Effector memory CD8-positive, alpha-beta T cell (primary cell): ENCODE measurements at regions not wholly inside any gene's neighbourhood (a gene's known extent, or its start where the extent isn't known, plus 50 kb on each side); places are given as distances from the start of the nearest gene placed in this dataset.
A peak's percentile ranks its signal among the peaks of the same experiment; 100 is the strongest.

Experiments
- ATAC-seq: fragments of 150-1000 bp; cut with Tn5 transposase; replicated peaks from 2 replicates; pipeline ENCODE4 v1.10.0; 2021; ENCODE audit warnings: mild to moderate bottlenecking, moderate library complexity
- DNase-seq, 3 experiments: peaks; one replicate each; pipeline ENCODE4 v3.0.0; 2021
- H3K27ac Mint-ChIP-seq, 2 donors: one replicate each; pipeline ENCODE4 v1.8.0; 2022; ENCODE audit warnings: mild to moderate bottlenecking in 2 of 2, mixed read lengths in 2 of 2, moderate library complexity in 2 of 2
- H3K27me3 Mint-ChIP-seq, 2 donors: one replicate each; pipeline ENCODE4 v1.8.0; 2022; ENCODE audit warnings: mixed read lengths in 2 of 2
- H3K36me3 Mint-ChIP-seq: one replicate; pipeline ENCODE4 v1.8.0; 2022; ENCODE audit warnings: mild to moderate bottlenecking, moderate library complexity, mixed read lengths; ENCODE audit not compliant: insufficient read depth
- H3K4me1 Mint-ChIP-seq, 2 donors: one replicate each; pipeline ENCODE4 v1.8.0; 2022; ENCODE audit warnings: low read depth in 2 of 2, mixed read lengths in 2 of 2
- H3K4me3 Mint-ChIP-seq, 2 donors: one replicate each; pipeline ENCODE4 v1.8.0; 2022; ENCODE audit warnings: mild to moderate bottlenecking in 2 of 2, mixed read lengths in 2 of 2, moderate library complexity in 2 of 2
- H3K9me3 Mint-ChIP-seq, 2 donors: one replicate each; pipeline ENCODE4 v1.8.0; 2022; ENCODE audit warnings: mixed read lengths in 2 of 2

GRCh38 chr7:24478137-24478655 lies 95.1 kb upstream of the PALS2 start:
- H3K9me3 Mint-ChIP-seq, result no peaks in the 10 kb centered on the region
- ATAC-seq, result no peak
- DNase-seq, result no peak
- H3K36me3 Mint-ChIP-seq, result no peaks in the 10 kb centered on the region
- no peak overlapping the region for H3K27ac Mint-ChIP-seq
- peaks cover 7 to 30% of the 10 kb centered on the region in 2 donors for H3K27me3 Mint-ChIP-seq
- no peak overlapping the region for H3K4me3 Mint-ChIP-seq
- H3K4me1 Mint-ChIP-seq, result no peaks in the 10 kb centered on the region

GRCh38 chr7:24480501-24480900 lies 92.8 kb upstream of the PALS2 start:
- no peaks in the 10 kb centered on the region for H3K9me3 Mint-ChIP-seq
- H3K4me1 Mint-ChIP-seq, result no peaks in the 10 kb centered on the region
- no peak for DNase-seq

GRCh38 chr7:24483804-24484203 lies 89.4 kb upstream of the PALS2 start:
- Mint-ChIP-seq H3K4me3 (no peak overlapping the region), H3K27ac (no peak overlapping the region), H3K27me3 (peaks cover 27 to 55% of the 10 kb centered on the region in 2 donors), H3K4me1 (no peaks in the 10 kb centered on the region), H3K36me3 (no peaks in the 10 kb centered on the region), H3K9me3 (no peaks in the 10 kb centered on the region)
- ATAC-seq (no peak), DNase-seq (no peak)

More at GRCh38 chr7:24480501-24480900, 92.8 kb upstream of the PALS2 start:
- H3K36me3 Mint-ChIP-seq, result no peaks in the 10 kb centered on the region
- no peak overlapping the region for H3K27ac Mint-ChIP-seq
- H3K4me3 Mint-ChIP-seq, result no peak overlapping the region
- peaks cover 19 to 41% of the 10 kb centered on the region in 2 donors for H3K27me3 Mint-ChIP-seq
- no peak for ATAC-seq

- no peaks in the 10 kb centered on the region for H3K4me1 Mint-ChIP-seq
- H3K27ac Mint-ChIP-seq, result no peak overlapping the region
- H3K27me3 Mint-ChIP-seq, result peaks cover 21 to 47% of the 10 kb centered on the region in 2 donors
- no peak overlapping the region for H3K4me3 Mint-ChIP-seq
- ATAC-seq, result no peak
- H3K9me3 Mint-ChIP-seq, result no peaks in the 10 kb centered on the region
- DNase-seq, result no peak
- H3K36me3 Mint-ChIP-seq, result no peaks in the 10 kb centered on the region
These were observed 80.7 kb upstream of the PALS2 start for GRCh38 chr7:24492576-24492975.

GRCh38 chr7:24494832-24495231 lies 78.4 kb upstream of the PALS2 start:
- DNase-seq (no peak), ATAC-seq (no peak)
- Mint-ChIP-seq H3K36me3 (no peaks in the 10 kb centered on the region), H3K9me3 (no peaks in the 10 kb centered on the region), H3K27me3 (peaks cover 14 to 39% of the 10 kb centered on the region in 2 donors), H3K4me3 (no peak overlapping the region), H3K27ac (no peak overlapping the region), H3K4me1 (no peaks in the 10 kb centered on the region)

- Mint-ChIP-seq H3K27ac (no peak overlapping the region), H3K4me3 (no peak overlapping the region), H3K9me3 (no peaks in the 10 kb centered on the region), H3K36me3 (no peaks in the 10 kb centered on the region), H3K4me1 (no peaks in the 10 kb centered on the region), H3K27me3 (peaks cover 4 to 28% of the 10 kb centered on the region in 2 donors)
- no peak for DNase-seq
- ATAC-seq, result no peak
These were observed 77.2 kb upstream of the PALS2 start for GRCh38 chr7:24496036-24496435.

GRCh38 chr7:24498439-24498838 lies 74.8 kb upstream of the PALS2 start:
- Mint-ChIP-seq H3K9me3 (no peaks in the 10 kb centered on the region), H3K27ac (no peak overlapping the region), H3K4me1 (no peaks in the 10 kb centered on the region), H3K4me3 (no peak overlapping the region), H3K27me3 (peaks cover 10 to 13% of the 10 kb centered on the region in 2 donors), H3K36me3 (no peaks in the 10 kb centered on the region)
- DNase-seq (no peak), ATAC-seq (no peak)

GRCh38 chr7:24499871-24500270 lies 73.4 kb upstream of the PALS2 start:
- peaks cover 6 to 10% of the 10 kb centered on the region in 2 donors for H3K27me3 Mint-ChIP-seq
- no peak overlapping the region for H3K27ac Mint-ChIP-seq
- ATAC-seq (no peak), DNase-seq (no peak)
- no peaks in the 10 kb centered on the region for H3K36me3 Mint-ChIP-seq
- H3K4me1 Mint-ChIP-seq, result no peaks in the 10 kb centered on the region
- H3K4me3 Mint-ChIP-seq, result no peak overlapping the region
- H3K9me3 Mint-ChIP-seq, result no peaks in the 10 kb centered on the region

GRCh38 chr7:24500599-24500998 lies 72.7 kb upstream of the PALS2 start:
- H3K4me1 Mint-ChIP-seq, result no peaks in the 10 kb centered on the region
- H3K27me3 Mint-ChIP-seq, result peaks cover 0 to 10% of the 10 kb centered on the region in 2 donors
- ATAC-seq (no peak), DNase-seq (no peak)
- H3K36me3 Mint-ChIP-seq, result no peaks in the 10 kb centered on the region
- no peak overlapping the region for H3K27ac Mint-ChIP-seq
- no peak overlapping the region for H3K4me3 Mint-ChIP-seq
- H3K9me3 Mint-ChIP-seq, result no peaks in the 10 kb centered on the region

GRCh38 chr7:24501009-24501408 lies 72.2 kb upstream of the PALS2 start:
- ATAC-seq (no peak), DNase-seq (no peak)
- peaks cover under 1 to 10% of the 10 kb centered on the region in 2 donors for H3K27me3 Mint-ChIP-seq
- H3K36me3 Mint-ChIP-seq, result no peaks in the 10 kb centered on the region
- no peaks in the 10 kb centered on the region for H3K4me1 Mint-ChIP-seq
- H3K9me3 Mint-ChIP-seq, result no peaks in the 10 kb centered on the region
- H3K27ac Mint-ChIP-seq, result no peak overlapping the region
- no peak overlapping the region for H3K4me3 Mint-ChIP-seq

GRCh38 chr7:24501443-24502134 lies 71.7 kb upstream of the PALS2 start:
- Mint-ChIP-seq H3K27ac (peak overlapping the region in 1 of 2 donors; percentile 22), H3K4me3 (no peak overlapping the region), H3K36me3 (no peaks in the 10 kb centered on the region), H3K9me3 (no peaks in the 10 kb centered on the region), H3K27me3 (peaks cover 7 to 10% of the 10 kb centered on the region in 2 donors), H3K4me1 (no peaks in the 10 kb centered on the region)
- ATAC-seq, result no peak
- DNase-seq, result no peak

GRCh38 chr7:24502135-24502488 lies 71.1 kb upstream of the PALS2 start:
- ATAC-seq (no peak), DNase-seq (no peak)
- Mint-ChIP-seq H3K9me3 (no peaks in the 10 kb centered on the region), H3K36me3 (no peaks in the 10 kb centered on the region), H3K4me1 (no peaks in the 10 kb centered on the region), H3K27ac (peak overlapping the region in 1 of 2 donors; percentile 22), H3K4me3 (no peak overlapping the region), H3K27me3 (peaks cover 8 to 10% of the 10 kb centered on the region in 2 donors)

GRCh38 chr7:24503506-24503905 lies 69.7 kb upstream of the PALS2 start:
- no peak for DNase-seq
- H3K9me3 Mint-ChIP-seq, result no peaks in the 10 kb centered on the region
- no peaks in the 10 kb centered on the region for H3K36me3 Mint-ChIP-seq
- no peak for ATAC-seq
- peaks cover 8 to 10% of the 10 kb centered on the region in 2 donors for H3K27me3 Mint-ChIP-seq
- H3K4me3 Mint-ChIP-seq, result no peak overlapping the region
- no peak overlapping the region for H3K27ac Mint-ChIP-seq
- no peaks in the 10 kb centered on the region for H3K4me1 Mint-ChIP-seq

GRCh38 chr7:24504040-24504439 lies 69.2 kb upstream of the PALS2 start:
- no peak overlapping the region for H3K4me3 Mint-ChIP-seq
- H3K36me3 Mint-ChIP-seq, result no peaks in the 10 kb centered on the region

More at GRCh38 chr7:24504040-24504439, 69.2 kb upstream of the PALS2 start:
- no peaks in the 10 kb centered on the region for H3K4me1 Mint-ChIP-seq
- H3K27ac Mint-ChIP-seq, result no peak overlapping the region
- peaks cover 8 to 10% of the 10 kb centered on the region in 2 donors for H3K27me3 Mint-ChIP-seq
- no peak for ATAC-seq
- no peaks in the 10 kb centered on the region for H3K9me3 Mint-ChIP-seq
- DNase-seq, result no peak
